ENCODE measurements at regions not wholly inside any gene's neighbourhood (a gene's known extent, or its start where the extent isn't known, plus 50 kb on each side); places are given as distances from the start of the nearest gene placed in this dataset.

GRCh38 chr21:38683222-38683621 lies 122.5 kb upstream of the ETS2 start:
- TF ChIP-seq, protein P1, sequence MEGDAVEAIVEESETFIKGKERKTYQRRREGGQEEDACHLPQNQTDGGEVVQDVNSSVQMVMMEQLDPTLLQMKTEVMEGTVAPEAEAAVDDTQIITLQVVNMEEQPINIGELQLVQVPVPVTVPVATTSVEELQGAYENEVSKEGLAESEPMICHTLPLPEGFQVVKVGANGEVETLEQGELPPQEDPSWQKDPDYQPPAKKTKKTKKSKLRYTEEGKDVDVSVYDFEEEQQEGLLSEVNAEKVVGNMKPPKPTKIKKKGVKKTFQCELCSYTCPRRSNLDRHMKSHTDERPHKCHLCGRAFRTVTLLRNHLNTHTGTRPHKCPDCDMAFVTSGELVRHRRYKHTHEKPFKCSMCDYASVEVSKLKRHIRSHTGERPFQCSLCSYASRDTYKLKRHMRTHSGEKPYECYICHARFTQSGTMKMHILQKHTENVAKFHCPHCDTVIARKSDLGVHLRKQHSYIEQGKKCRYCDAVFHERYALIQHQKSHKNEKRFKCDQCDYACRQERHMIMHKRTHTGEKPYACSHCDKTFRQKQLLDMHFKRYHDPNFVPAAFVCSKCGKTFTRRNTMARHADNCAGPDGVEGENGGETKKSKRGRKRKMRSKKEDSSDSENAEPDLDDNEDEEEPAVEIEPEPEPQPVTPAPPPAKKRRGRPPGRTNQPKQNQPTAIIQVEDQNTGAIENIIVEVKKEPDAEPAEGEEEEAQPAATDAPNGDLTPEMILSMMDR (conservative IDR thresholded peaks at IDR 0.05), result no peak
- no peak for TF ChIP-seq EZH2 (IDR thresholded peaks at IDR 0.05; ENCODE audit: low read depth)
